ENCODE measurements at regions not wholly inside any gene's neighbourhood (a gene's known extent, or its start where the extent isn't known, plus 50 kb on each side); places are given as distances from the start of the nearest gene placed in this dataset.
"Not testable (repeated sequence)": the region's sequence is repeated elsewhere in the genome, so short reads cannot be mapped to it uniquely, and the experiment has no call there.

- peak; percentile 1 to 4 for DNase-seq
Measured at GRCh38 chr7:69309601-69310000, 288.7 kb upstream of the AUTS2 start.

- DNase-seq: no peak
Measured at GRCh38 chr7:69311489-69311888, 286.8 kb upstream of the AUTS2 start.

GRCh38 chr7:69313852-69314251, 284.4 kb upstream of the AUTS2 start:
- DNase-seq: not testable (repeated sequence)

- DNase-seq: no peak
Measured at GRCh38 chr7:69318794-69319193, 279.5 kb upstream of the AUTS2 start.

GRCh38 chr7:69328516-69328915, 269.8 kb upstream of the AUTS2 start:
- DNase-seq: no peak

GRCh38 chr7:69334701-69335100, 263.6 kb upstream of the AUTS2 start:
- no peak for DNase-seq

GRCh38 chr7:69335331-69335730, 262.9 kb upstream of the AUTS2 start:
- no peak for DNase-seq

- no peak for DNase-seq
Measured at GRCh38 chr7:69336976-69337375, 261.3 kb upstream of the AUTS2 start.

GRCh38 chr7:69338144-69338543, 260.1 kb upstream of the AUTS2 start:
- DNase-seq: no peak

- no peak for DNase-seq
Measured at GRCh38 chr7:69341288-69341687, 257.0 kb upstream of the AUTS2 start.

GRCh38 chr7:69342154-69342884, 256.0 kb upstream of the AUTS2 start:
- no peak for DNase-seq

GRCh38 chr7:69349291-69349690, 249.0 kb upstream of the AUTS2 start:
- no peak for DNase-seq

- no peak for DNase-seq
Measured at GRCh38 chr7:69358163-69358821, 240.0 kb upstream of the AUTS2 start.

GRCh38 chr7:69359003-69359700, 239.1 kb upstream of the AUTS2 start:
- DNase-seq: peak in 1 of 2 donors; percentile 15

- no peak for DNase-seq
Measured at GRCh38 chr7:69360913-69361312, 237.4 kb upstream of the AUTS2 start.

- no peak for DNase-seq
Measured at GRCh38 chr7:69363136-69363535, 235.1 kb upstream of the AUTS2 start.

GRCh38 chr7:69364813-69365643, 233.2 kb upstream of the AUTS2 start:
- no peak for DNase-seq

- DNase-seq: no peak
Measured at GRCh38 chr7:69365651-69366192, 232.6 kb upstream of the AUTS2 start.

- no peak for DNase-seq
Measured at GRCh38 chr7:69367780-69368179, 230.5 kb upstream of the AUTS2 start.

GRCh38 chr7:69373171-69374043, 224.9 kb upstream of the AUTS2 start:
- peak in 1 of 2 donors; percentile 28 for DNase-seq

- no peak for DNase-seq
Measured at GRCh38 chr7:69374044-69374425, 224.2 kb upstream of the AUTS2 start.

- no peak for DNase-seq
Measured at GRCh38 chr7:69377191-69377590, 221.1 kb upstream of the AUTS2 start.

Measured in inflammatory macrophage treated with lipopolysaccharide for 1 hour (primary cell).